HAP-1 (cell line): ENCODE measurements at regions not wholly inside any gene's neighbourhood (a gene's known extent, or its start where the extent isn't known, plus 50 kb on each side); places are given as distances from the start of the nearest gene placed in this dataset.
A peak's percentile ranks its signal among the peaks of the same experiment; 100 is the strongest.

Experiments used
- DNase-seq, 2 experiments: peaks; one replicate each; pipeline ENCODE4 v3.0.0-alpha.2; 2016 to 2020; ENCODE audit warnings: low spot score in 2 of 2
- H3K27me3 ChIP-seq: fragments of 250-450 bp; sonication (Bioruptor Pico); 2 replicates; pipeline ENCODE4 v1.5.1; 2020; ENCODE audit warnings: low read depth, mild to moderate bottlenecking, moderate library complexity
- H3K36me3 ChIP-seq: fragments of 250-450 bp; sonication (Bioruptor Pico); replicated peaks from 2 replicates; pipeline ENCODE4 v1.5.1; 2020; ENCODE audit warnings: mild to moderate bottlenecking
- H3K4me1 ChIP-seq: fragments of 250-450 bp; sonication (Bioruptor Pico); 2 replicates; pipeline ENCODE4 v1.5.1; 2020; ENCODE audit warnings: mild to moderate bottlenecking
- H3K4me3 ChIP-seq: fragments of 250-450 bp; sonication (Bioruptor Pico); 2 replicates; pipeline ENCODE4 v1.5.1; 2020; ENCODE audit warnings: mild to moderate bottlenecking, moderate library complexity
- H3K9me3 ChIP-seq: fragments of 250-450 bp; sonication (Bioruptor Pico); 2 replicates; pipeline ENCODE4 v1.5.1; 2020; ENCODE audit warnings: mild to moderate bottlenecking, moderate library complexity
- in situ Hi-C: fragments of 300-500 bp; cut with MboI; formaldehyde crosslinking; loops from 3 replicates; pipeline ENCODE4 v1.14.3; 2020; ENCODE audit warnings: low sequenced_read_pairs, inconsistent platforms, mixed read lengths

- no peak for DNase-seq
- Histone ChIP-seq H3K36me3 (no peaks in the 10 kb centered on the region), H3K27me3 (no peaks in the 10 kb centered on the region), H3K4me3 (no peak overlapping the region), H3K9me3 (no peaks in the 10 kb centered on the region), H3K4me1 (peaks cover 19% of the 10 kb centered on the region)
- in situ Hi-C loops, result no loop called here
These were observed 2277.6 kb downstream of the MAT2B start for GRCh38 chr5:165783024-165783423.

GRCh38 chr5:165786073-165786472 lies 2280.7 kb downstream of the MAT2B start:
- in situ Hi-C loops, result no loop called here
- no peak for DNase-seq
- H3K4me1 ChIP-seq, result peaks cover 19% of the 10 kb centered on the region
- H3K9me3 ChIP-seq, result no peaks in the 10 kb centered on the region
- no peaks in the 10 kb centered on the region for H3K36me3 ChIP-seq
- no peak overlapping the region for H3K4me3 ChIP-seq
- no peaks in the 10 kb centered on the region for H3K27me3 ChIP-seq

GRCh38 chr5:165795073-165795472 lies 2289.7 kb downstream of the MAT2B start:
- DNase-seq, result no peak
- H3K4me1 ChIP-seq, result peaks cover under 1% of the 10 kb centered on the region; the same call in 1 of the 2 replicates
- in situ Hi-C loops, result no loop called here
- H3K9me3 ChIP-seq, result no peaks in the 10 kb centered on the region
- H3K4me3 ChIP-seq, result no peak overlapping the region
- H3K27me3 ChIP-seq, result no peaks in the 10 kb centered on the region
- no peaks in the 10 kb centered on the region for H3K36me3 ChIP-seq

- in situ Hi-C loops, result no loop called here
- H3K27me3 ChIP-seq, result no peaks in the 10 kb centered on the region
- no peaks in the 10 kb centered on the region for H3K9me3 ChIP-seq
- DNase-seq, result peak; percentile 18 to 44
- H3K4me3 ChIP-seq, result no peak overlapping the region
- no peaks in the 10 kb centered on the region for H3K36me3 ChIP-seq
- peaks cover 13% of the 10 kb centered on the region for H3K4me1 ChIP-seq
These were observed 2300.3 kb downstream of the MAT2B start for GRCh38 chr5:165805756-165806155.

- in situ Hi-C loops, result no loop called here
- no peak for DNase-seq
- peaks cover 2% of the 10 kb centered on the region; the same call in 1 of the 2 replicates for H3K4me1 ChIP-seq
These were observed 2302.9 kb downstream of the MAT2B start for GRCh38 chr5:165808335-165808734.

GRCh38 chr5:165809914-165810313 lies 2304.5 kb downstream of the MAT2B start:
- H3K4me3 ChIP-seq, result no peak overlapping the region
- no peak for DNase-seq
- in situ Hi-C loops, result no loop called here
- no peaks in the 10 kb centered on the region for H3K9me3 ChIP-seq
- H3K27me3 ChIP-seq, result no peaks in the 10 kb centered on the region
- H3K36me3 ChIP-seq, result no peaks in the 10 kb centered on the region
- peaks cover 2% of the 10 kb centered on the region; the same call in 1 of the 2 replicates for H3K4me1 ChIP-seq

More at GRCh38 chr5:165808335-165808734, 2302.9 kb downstream of the MAT2B start:
- Histone ChIP-seq H3K27me3 (no peaks in the 10 kb centered on the region), H3K9me3 (no peaks in the 10 kb centered on the region), H3K36me3 (no peaks in the 10 kb centered on the region), H3K4me3 (no peak overlapping the region)

- Histone ChIP-seq H3K9me3 (no peaks in the 10 kb centered on the region), H3K36me3 (no peaks in the 10 kb centered on the region), H3K27me3 (no peaks in the 10 kb centered on the region), H3K4me1 (peaks cover 8% of the 10 kb centered on the region; the same call in 1 of the 2 replicates), H3K4me3 (no peak overlapping the region)
- no peak for DNase-seq
- in situ Hi-C loops, result no loop called here
These were observed 2324.1 kb downstream of the MAT2B start for GRCh38 chr5:165829504-165829903.

GRCh38 chr5:165834891-165835290 lies 2329.5 kb downstream of the MAT2B start:
- no peaks in the 10 kb centered on the region for H3K27me3 ChIP-seq
- no peak overlapping the region for H3K4me3 ChIP-seq
- in situ Hi-C loops, result no loop called here
- peaks cover 8% of the 10 kb centered on the region; the same call in 1 of the 2 replicates for H3K4me1 ChIP-seq
- no peak for DNase-seq
- no peaks in the 10 kb centered on the region for H3K9me3 ChIP-seq
- no peaks in the 10 kb centered on the region for H3K36me3 ChIP-seq

GRCh38 chr5:165836046-165836445 lies 2330.6 kb downstream of the MAT2B start:
- Histone ChIP-seq H3K9me3 (no peaks in the 10 kb centered on the region), H3K4me3 (no peak overlapping the region), H3K27me3 (no peaks in the 10 kb centered on the region), H3K36me3 (no peaks in the 10 kb centered on the region), H3K4me1 (peaks cover 8% of the 10 kb centered on the region; the same call in 1 of the 2 replicates)
- in situ Hi-C loops, result no loop called here
- no peak for DNase-seq

GRCh38 chr5:165837286-165837685 lies 2331.9 kb downstream of the MAT2B start:
- DNase-seq, result no peak
- Histone ChIP-seq H3K4me1 (peaks cover 1% of the 10 kb centered on the region; the same call in 1 of the 2 replicates), H3K27me3 (no peaks in the 10 kb centered on the region), H3K36me3 (no peaks in the 10 kb centered on the region), H3K4me3 (no peak overlapping the region), H3K9me3 (no peaks in the 10 kb centered on the region)
- in situ Hi-C loops, result no loop called here

- H3K27me3 ChIP-seq, result no peaks in the 10 kb centered on the region
- H3K9me3 ChIP-seq, result no peaks in the 10 kb centered on the region
- no peaks in the 10 kb centered on the region for H3K36me3 ChIP-seq
- in situ Hi-C loops, result no loop called here
- H3K4me1 ChIP-seq, result no peaks in the 10 kb centered on the region
- no peak for DNase-seq
- H3K4me3 ChIP-seq, result no peak overlapping the region
These were observed 2339.2 kb downstream of the MAT2B start for GRCh38 chr5:165844571-165844970.

- no peak for DNase-seq
- H3K27me3 ChIP-seq, result no peaks in the 10 kb centered on the region
- H3K4me3 ChIP-seq, result no peak overlapping the region
- H3K36me3 ChIP-seq, result no peaks in the 10 kb centered on the region
- in situ Hi-C loops, result no loop called here
- H3K4me1 ChIP-seq, result no peaks in the 10 kb centered on the region
- no peaks in the 10 kb centered on the region for H3K9me3 ChIP-seq
These were observed 2352.7 kb downstream of the MAT2B start for GRCh38 chr5:165858118-165858517.

- no peaks in the 10 kb centered on the region for H3K36me3 ChIP-seq
- DNase-seq, result no peak
- no peaks in the 10 kb centered on the region for H3K4me1 ChIP-seq
- no peak overlapping the region for H3K4me3 ChIP-seq
- no peaks in the 10 kb centered on the region for H3K9me3 ChIP-seq
- H3K27me3 ChIP-seq, result no peaks in the 10 kb centered on the region
- in situ Hi-C loops, result no loop called here
These were observed 2353.8 kb downstream of the MAT2B start for GRCh38 chr5:165859251-165859650.

- H3K36me3 ChIP-seq, result no peaks in the 10 kb centered on the region
- H3K9me3 ChIP-seq, result no peaks in the 10 kb centered on the region
- H3K4me1 ChIP-seq, result no peaks in the 10 kb centered on the region
- in situ Hi-C loops, result no loop called here
- no peak for DNase-seq
- no peak overlapping the region for H3K4me3 ChIP-seq
- no peaks in the 10 kb centered on the region for H3K27me3 ChIP-seq
These were observed 2357.8 kb downstream of the MAT2B start for GRCh38 chr5:165863239-165863638.

GRCh38 chr5:165871291-165871690 lies 2365.9 kb downstream of the MAT2B start:
- H3K9me3 ChIP-seq, result no peaks in the 10 kb centered on the region
- in situ Hi-C loops, result no loop called here
- H3K36me3 ChIP-seq, result no peaks in the 10 kb centered on the region
- no peak for DNase-seq
- H3K4me1 ChIP-seq, result no peaks in the 10 kb centered on the region
- H3K27me3 ChIP-seq, result no peaks in the 10 kb centered on the region
- H3K4me3 ChIP-seq, result no peak overlapping the region
